ENCODE measurements at regions not wholly inside any gene's neighbourhood (a gene's known extent, or its start where the extent isn't known, plus 50 kb on each side); places are given as distances from the start of the nearest gene placed in this dataset.

DNA sequence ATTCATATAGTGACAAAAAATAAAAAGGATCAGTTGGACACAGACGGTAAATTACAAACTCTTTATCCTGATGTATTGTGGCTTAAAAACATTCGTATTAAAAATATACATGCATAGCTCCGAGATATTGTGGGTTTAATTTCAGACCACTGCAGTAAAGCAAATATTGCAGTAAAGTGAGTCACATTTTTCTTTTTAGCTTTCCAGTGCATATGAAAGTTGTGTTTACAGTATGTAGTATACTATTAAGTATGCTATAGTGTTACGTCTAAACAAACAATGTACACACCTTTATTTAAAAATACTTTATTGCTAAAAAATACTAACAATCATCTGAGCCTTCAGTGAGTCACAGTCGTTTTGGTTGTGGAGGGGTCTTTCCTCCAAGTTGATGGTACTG is 551.8 kb downstream of the CETN3 start:
- TF ChIP-seq, protein P1, sequence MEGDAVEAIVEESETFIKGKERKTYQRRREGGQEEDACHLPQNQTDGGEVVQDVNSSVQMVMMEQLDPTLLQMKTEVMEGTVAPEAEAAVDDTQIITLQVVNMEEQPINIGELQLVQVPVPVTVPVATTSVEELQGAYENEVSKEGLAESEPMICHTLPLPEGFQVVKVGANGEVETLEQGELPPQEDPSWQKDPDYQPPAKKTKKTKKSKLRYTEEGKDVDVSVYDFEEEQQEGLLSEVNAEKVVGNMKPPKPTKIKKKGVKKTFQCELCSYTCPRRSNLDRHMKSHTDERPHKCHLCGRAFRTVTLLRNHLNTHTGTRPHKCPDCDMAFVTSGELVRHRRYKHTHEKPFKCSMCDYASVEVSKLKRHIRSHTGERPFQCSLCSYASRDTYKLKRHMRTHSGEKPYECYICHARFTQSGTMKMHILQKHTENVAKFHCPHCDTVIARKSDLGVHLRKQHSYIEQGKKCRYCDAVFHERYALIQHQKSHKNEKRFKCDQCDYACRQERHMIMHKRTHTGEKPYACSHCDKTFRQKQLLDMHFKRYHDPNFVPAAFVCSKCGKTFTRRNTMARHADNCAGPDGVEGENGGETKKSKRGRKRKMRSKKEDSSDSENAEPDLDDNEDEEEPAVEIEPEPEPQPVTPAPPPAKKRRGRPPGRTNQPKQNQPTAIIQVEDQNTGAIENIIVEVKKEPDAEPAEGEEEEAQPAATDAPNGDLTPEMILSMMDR (IDR thresholded peaks at IDR 0.05; ENCODE audit: insufficient read depth, low read length, poor library complexity, severe bottlenecking): no peak
- TF ChIP-seq EZH2phosphoT487 (conservative IDR thresholded peaks at IDR 0.05; ENCODE audit: low read length): no peak

Measured in SU-DHL-6 (cell line).